ENCODE measurements at regions not wholly inside any gene's neighbourhood (a gene's known extent, or its start where the extent isn't known, plus 50 kb on each side); places are given as distances from the start of the nearest gene placed in this dataset.

DNA sequence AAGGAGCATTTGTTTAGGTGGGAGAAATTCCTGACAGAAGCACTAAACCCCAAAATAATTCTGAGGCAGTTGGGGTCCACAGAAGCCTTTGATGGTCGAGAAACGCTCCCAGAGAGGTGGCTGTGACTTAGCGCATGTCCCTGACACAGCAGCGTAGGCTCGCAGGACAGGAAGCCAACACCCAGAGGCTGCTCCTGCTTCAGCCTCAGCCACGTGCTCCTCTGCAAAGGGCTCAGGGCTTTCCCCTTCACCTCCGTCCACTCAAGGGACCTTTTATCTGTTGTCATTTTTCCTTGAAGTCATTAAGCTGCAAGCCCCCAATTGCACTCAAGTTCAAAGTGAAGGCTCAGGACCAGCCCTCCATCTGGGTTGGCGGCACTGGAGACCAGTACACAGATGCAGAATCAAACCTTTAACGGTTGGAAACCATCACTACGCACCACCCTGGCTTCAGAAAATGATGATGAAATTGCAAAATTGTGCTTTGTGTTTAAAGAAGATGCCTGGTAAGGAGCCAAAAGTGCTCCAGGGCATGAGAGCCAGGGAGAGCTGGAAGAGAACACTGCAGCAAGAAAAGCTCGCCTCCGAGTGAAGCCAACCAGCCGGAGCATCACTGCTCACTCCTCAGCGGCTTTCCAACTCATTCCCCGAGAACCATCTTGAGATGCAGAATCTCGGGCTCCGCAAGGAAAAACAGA, 219.6 kb downstream of the RAP2A start:
- H2AK9ac ChIP-seq (replicated peaks; ENCODE audit: low read depth, low read length, poor library complexity): no peak overlapping the region
- no peak overlapping the region for H3K4ac ChIP-seq (ENCODE audit: low read depth, low read length)
- WGBS, 2 experiments (ENCODE audit: extremely low coverage in 2 of 2, insufficient read length in 1 of 2): 13% methylated on average over 7 of the region's 17 CpGs; no CpG with 5 or more reads in 1 of the 2 experiments
- TF ChIP-seq, protein P1, sequence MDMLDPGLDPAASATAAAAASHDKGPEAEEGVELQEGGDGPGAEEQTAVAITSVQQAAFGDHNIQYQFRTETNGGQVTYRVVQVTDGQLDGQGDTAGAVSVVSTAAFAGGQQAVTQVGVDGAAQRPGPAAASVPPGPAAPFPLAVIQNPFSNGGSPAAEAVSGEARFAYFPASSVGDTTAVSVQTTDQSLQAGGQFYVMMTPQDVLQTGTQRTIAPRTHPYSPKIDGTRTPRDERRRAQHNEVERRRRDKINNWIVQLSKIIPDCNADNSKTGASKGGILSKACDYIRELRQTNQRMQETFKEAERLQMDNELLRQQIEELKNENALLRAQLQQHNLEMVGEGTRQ (IDR thresholded peaks at IDR 0.05; ENCODE audit: low read depth, low read length): no peak
- TF ChIP-seq NFE2L2 (IDR thresholded peaks at IDR 0.05; ENCODE audit: low read depth, low read length) (no peak), FOS (IDR thresholded peaks at IDR 0.05; ENCODE audit: low read depth, low read length) (no peak), BHLHE40 (IDR thresholded peaks at IDR 0.05; ENCODE audit: low read depth, low read length) (no peak), POLR2A (IDR thresholded peaks at IDR 0.05; ENCODE audit: low read depth, low read length) (no peak), CEBPB (IDR thresholded peaks at IDR 0.05; ENCODE audit: low read depth, low read length) (no peak), MAFK (IDR thresholded peaks at IDR 0.05; ENCODE audit: low read depth, low read length) (no peak), RAD21 (IDR thresholded peaks at IDR 0.05; ENCODE audit: low read length) (no peak), CHD1 (IDR thresholded peaks at IDR 0.05; ENCODE audit: low read depth, low read length) (no peak), RFX5 (IDR thresholded peaks at IDR 0.05; ENCODE audit: low read depth, low read length) (no peak), SMC3 (IDR thresholded peaks at IDR 0.05; ENCODE audit: low read depth, low read length) (no peak), MAZ (IDR thresholded peaks at IDR 0.05; ENCODE audit: borderline replicate concordance, low read depth, low read length) (no peak), MXI1 (IDR thresholded peaks at IDR 0.05; ENCODE audit: borderline replicate concordance, low read depth, low read length) (no peak), RCOR1 (IDR thresholded peaks at IDR 0.05; ENCODE audit: insufficient replicate concordance, low read length) (no peak)
- TF ChIP-seq, protein P2, sequence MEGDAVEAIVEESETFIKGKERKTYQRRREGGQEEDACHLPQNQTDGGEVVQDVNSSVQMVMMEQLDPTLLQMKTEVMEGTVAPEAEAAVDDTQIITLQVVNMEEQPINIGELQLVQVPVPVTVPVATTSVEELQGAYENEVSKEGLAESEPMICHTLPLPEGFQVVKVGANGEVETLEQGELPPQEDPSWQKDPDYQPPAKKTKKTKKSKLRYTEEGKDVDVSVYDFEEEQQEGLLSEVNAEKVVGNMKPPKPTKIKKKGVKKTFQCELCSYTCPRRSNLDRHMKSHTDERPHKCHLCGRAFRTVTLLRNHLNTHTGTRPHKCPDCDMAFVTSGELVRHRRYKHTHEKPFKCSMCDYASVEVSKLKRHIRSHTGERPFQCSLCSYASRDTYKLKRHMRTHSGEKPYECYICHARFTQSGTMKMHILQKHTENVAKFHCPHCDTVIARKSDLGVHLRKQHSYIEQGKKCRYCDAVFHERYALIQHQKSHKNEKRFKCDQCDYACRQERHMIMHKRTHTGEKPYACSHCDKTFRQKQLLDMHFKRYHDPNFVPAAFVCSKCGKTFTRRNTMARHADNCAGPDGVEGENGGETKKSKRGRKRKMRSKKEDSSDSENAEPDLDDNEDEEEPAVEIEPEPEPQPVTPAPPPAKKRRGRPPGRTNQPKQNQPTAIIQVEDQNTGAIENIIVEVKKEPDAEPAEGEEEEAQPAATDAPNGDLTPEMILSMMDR (conservative IDR thresholded peaks at IDR 0.05; ENCODE audit: low read depth, low read length): no peak
- TF ChIP-seq, protein P3, sequence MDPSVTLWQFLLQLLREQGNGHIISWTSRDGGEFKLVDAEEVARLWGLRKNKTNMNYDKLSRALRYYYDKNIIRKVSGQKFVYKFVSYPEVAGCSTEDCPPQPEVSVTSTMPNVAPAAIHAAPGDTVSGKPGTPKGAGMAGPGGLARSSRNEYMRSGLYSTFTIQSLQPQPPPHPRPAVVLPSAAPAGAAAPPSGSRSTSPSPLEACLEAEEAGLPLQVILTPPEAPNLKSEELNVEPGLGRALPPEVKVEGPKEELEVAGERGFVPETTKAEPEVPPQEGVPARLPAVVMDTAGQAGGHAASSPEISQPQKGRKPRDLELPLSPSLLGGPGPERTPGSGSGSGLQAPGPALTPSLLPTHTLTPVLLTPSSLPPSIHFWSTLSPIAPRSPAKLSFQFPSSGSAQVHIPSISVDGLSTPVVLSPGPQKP (IDR thresholded peaks at IDR 0.05; ENCODE audit: borderline replicate concordance, low read depth, low read length): no peak
- DNase-seq (peak; percentile 46), ATAC-seq (ENCODE audit: low read depth) (peak; percentile 75)
- H3K27ac ChIP-seq (ENCODE audit: insufficient read depth, low read length): no peak overlapping the region
- H3K14ac ChIP-seq (replicated peaks; ENCODE audit: low read depth, low read length): no peak overlapping the region
- H4K8ac ChIP-seq (ENCODE audit: low read depth in 2 of 2, low read length in 2 of 2): no peak overlapping the region
- no peak overlapping the region for H3K23ac ChIP-seq (ENCODE audit: low read depth, low read length)
- no peak overlapping the region for H2BK20ac ChIP-seq (ENCODE audit: low read depth, low read length)
- no peak overlapping the region for H3K4me2 ChIP-seq (ENCODE audit: low read depth, low read length)
- no peak overlapping the region for H4K5ac ChIP-seq (ENCODE audit: low read depth, low read length)
- no peaks in the 10 kb centered on the region for H3K9me1 ChIP-seq (ENCODE audit: insufficient read depth, low read length)
- peaks cover 14% of the 10 kb centered on the region for H3K27me3 ChIP-seq (ENCODE audit: control insufficient read depth, insufficient read depth, low read length)
- dilution Hi-C loops (cut with HindIII; ENCODE audit: low sequenced_read_pairs, unreplicated experiment): no loop called here
- ChIA-PET POLR2A (ENCODE audit: unreplicated experiment) (interaction anchor here (0.7 kb wide), 1 partner anchor 1776 kb away, joined by 3 read pairs; no protein-coding TSS in a partner anchor), CTCF (no interaction called here)
- H2BK15ac ChIP-seq (ENCODE audit: low read depth, low read length): no peak overlapping the region
- no peak overlapping the region for H3K4me3 ChIP-seq (ENCODE audit: insufficient read depth, low read depth, low read length)
- in situ Hi-C loops (cut with MboI; ENCODE audit: low sequenced_read_pairs): no loop called here
- H2BK120ac ChIP-seq (ENCODE audit: low read depth, low read length): no peak overlapping the region
- H3K36me3 ChIP-seq (ENCODE audit: control insufficient read depth, insufficient read depth, low read length): no peaks in the 10 kb centered on the region
- H3K18ac ChIP-seq (ENCODE audit: low read depth, low read length): no peak overlapping the region
- intact Hi-C loops (cut with micrococcal nuclease): no loop called here
- no peaks in the 10 kb centered on the region for H3K9me3 ChIP-seq (ENCODE audit: control insufficient read depth, insufficient read depth, low read length)
- H3K4me1 ChIP-seq (ENCODE audit: control insufficient read depth, insufficient read depth, low read length): no peaks in the 10 kb centered on the region
- H3K56ac ChIP-seq (ENCODE audit: extremely low read depth, insufficient read depth, low read length): no peak overlapping the region
- no peak overlapping the region for H2BK5ac ChIP-seq (ENCODE audit: low read depth, low read length, poor library complexity, severe bottlenecking)
- BruUV-seq (replicated peaks): no TSS peak
- H4K20me1 ChIP-seq (ENCODE audit: insufficient read depth, low read length): no peaks in the 10 kb centered on the region
- H2AFZ ChIP-seq (replicated peaks; ENCODE audit: low read length, poor library complexity): no peak overlapping the region
- H4K91ac ChIP-seq (ENCODE audit: insufficient read depth, low read depth, low read length): no peak overlapping the region
- no peak overlapping the region for H2AK5ac ChIP-seq (ENCODE audit: low read depth, low read length)
- no peak overlapping the region for H3K9ac ChIP-seq (ENCODE audit: low read depth, low read length)
- H3K79me1 ChIP-seq (ENCODE audit: low read depth in 1 of 2, low read length in 2 of 2): no peaks in the 10 kb centered on the region
